Activated naive CD8-positive, alpha-beta T cell treated with anti-CD3 and anti-CD28 coated beads, Interleukin-2, amount 50 U/mL, for 24 hours (primary cell): ENCODE measurements at regions not wholly inside any gene's neighbourhood (a gene's known extent, or its start where the extent isn't known, plus 50 kb on each side); places are given as distances from the start of the nearest gene placed in this dataset.

Experiments
- ATAC-seq: fragments of 150-1000 bp; cut with Tn5 transposase; one replicate; pipeline ENCODE4 v1.10.0; 2021
- DNase-seq: peaks from one replicate; pipeline ENCODE4 v3.0.0; 2021
- H3K27ac Mint-ChIP-seq: one replicate; pipeline ENCODE4 v1.8.0; 2021; ENCODE audit warnings: mild to moderate bottlenecking, mixed read lengths
- H3K27me3 Mint-ChIP-seq: one replicate; pipeline ENCODE4 v1.8.0; 2021; ENCODE audit warnings: mixed read lengths
- H3K36me3 Mint-ChIP-seq: one replicate; pipeline ENCODE4 v1.8.0; 2021; ENCODE audit warnings: low read depth, mixed read lengths
- H3K4me1 Mint-ChIP-seq: one replicate; pipeline ENCODE4 v1.8.0; 2021; ENCODE audit warnings: mixed read lengths
- H3K4me3 Mint-ChIP-seq: one replicate; pipeline ENCODE4 v1.8.0; 2021; ENCODE audit warnings: mild to moderate bottlenecking, moderate library complexity, mixed read lengths
- H3K9me3 Mint-ChIP-seq: one replicate; pipeline ENCODE4 v1.8.0; 2021; ENCODE audit warnings: mixed read lengths

GRCh38 chr4:166637816-166638215 is 596.5 kb downstream of the SPOCK3 start:
- peaks cover 7% of the 10 kb centered on the region for H3K9me3 Mint-ChIP-seq

GRCh38 chr4:166655231-166655630 is 579.1 kb downstream of the SPOCK3 start:
- H3K36me3 Mint-ChIP-seq, result no peaks in the 10 kb centered on the region

More at GRCh38 chr4:166637816-166638215, 596.5 kb downstream of the SPOCK3 start:
- DNase-seq, result no peak
- H3K4me3 Mint-ChIP-seq, result no peak overlapping the region
- H3K27ac Mint-ChIP-seq, result no peak overlapping the region
- H3K27me3 Mint-ChIP-seq, result no peaks in the 10 kb centered on the region
- H3K36me3 Mint-ChIP-seq, result no peaks in the 10 kb centered on the region
- no peak for ATAC-seq
- no peaks in the 10 kb centered on the region for H3K4me1 Mint-ChIP-seq

GRCh38 chr4:166655705-166656104 is 578.6 kb downstream of the SPOCK3 start:
- ATAC-seq (no peak), DNase-seq (no peak)
- Mint-ChIP-seq H3K27ac (no peak overlapping the region), H3K4me1 (no peaks in the 10 kb centered on the region), H3K36me3 (no peaks in the 10 kb centered on the region), H3K9me3 (peaks cover 9% of the 10 kb centered on the region), H3K27me3 (peaks cover 1% of the 10 kb centered on the region), H3K4me3 (no peak overlapping the region)

More at GRCh38 chr4:166655231-166655630, 579.1 kb downstream of the SPOCK3 start:
- H3K4me3 Mint-ChIP-seq, result no peak overlapping the region
- peaks cover 1% of the 10 kb centered on the region for H3K27me3 Mint-ChIP-seq
- ATAC-seq (no peak), DNase-seq (no peak)
- H3K27ac Mint-ChIP-seq, result no peak overlapping the region
- peaks cover 9% of the 10 kb centered on the region for H3K9me3 Mint-ChIP-seq
- no peaks in the 10 kb centered on the region for H3K4me1 Mint-ChIP-seq

- peaks cover 6% of the 10 kb centered on the region for H3K9me3 Mint-ChIP-seq
- ATAC-seq, result no peak
- H3K4me1 Mint-ChIP-seq, result no peaks in the 10 kb centered on the region
- no peak overlapping the region for H3K4me3 Mint-ChIP-seq
- DNase-seq, result no peak
- peaks cover 1% of the 10 kb centered on the region for H3K27me3 Mint-ChIP-seq
- H3K27ac Mint-ChIP-seq, result no peak overlapping the region
- H3K36me3 Mint-ChIP-seq, result no peaks in the 10 kb centered on the region
Measured at GRCh38 chr4:166657261-166657660, 577.0 kb downstream of the SPOCK3 start.

- H3K27me3 Mint-ChIP-seq, result peaks cover 1% of the 10 kb centered on the region
- no peak overlapping the region for H3K27ac Mint-ChIP-seq
- no peak for DNase-seq
- H3K9me3 Mint-ChIP-seq, result peaks cover 6% of the 10 kb centered on the region
- ATAC-seq, result no peak
- no peak overlapping the region for H3K4me3 Mint-ChIP-seq
- H3K4me1 Mint-ChIP-seq, result no peaks in the 10 kb centered on the region
- H3K36me3 Mint-ChIP-seq, result no peaks in the 10 kb centered on the region
Measured at GRCh38 chr4:166658585-166658984, 575.7 kb downstream of the SPOCK3 start.

- Mint-ChIP-seq H3K36me3 (no peaks in the 10 kb centered on the region), H3K4me3 (no peak overlapping the region), H3K27ac (no peak overlapping the region), H3K9me3 (peaks cover 6% of the 10 kb centered on the region), H3K4me1 (no peaks in the 10 kb centered on the region), H3K27me3 (peaks cover 1% of the 10 kb centered on the region)
- ATAC-seq (no peak), DNase-seq (no peak)
Measured at GRCh38 chr4:166662266-166662843, 571.9 kb downstream of the SPOCK3 start.

- Mint-ChIP-seq H3K27me3 (no peaks in the 10 kb centered on the region), H3K36me3 (no peaks in the 10 kb centered on the region), H3K9me3 (peaks cover 4% of the 10 kb centered on the region), H3K4me3 (no peak overlapping the region), H3K4me1 (no peaks in the 10 kb centered on the region), H3K27ac (no peak overlapping the region)
- DNase-seq (no peak), ATAC-seq (no peak)
Measured at GRCh38 chr4:166670341-166670740, 564.0 kb downstream of the SPOCK3 start.

GRCh38 chr4:166673911-166674310 is 560.4 kb downstream of the SPOCK3 start:
- H3K4me1 Mint-ChIP-seq, result no peaks in the 10 kb centered on the region
- ATAC-seq (no peak), DNase-seq (no peak)
- no peaks in the 10 kb centered on the region for H3K36me3 Mint-ChIP-seq
- no peak overlapping the region for H3K27ac Mint-ChIP-seq
- H3K9me3 Mint-ChIP-seq, result peaks cover 7% of the 10 kb centered on the region
- no peak overlapping the region for H3K4me3 Mint-ChIP-seq
- no peaks in the 10 kb centered on the region for H3K27me3 Mint-ChIP-seq

GRCh38 chr4:166675411-166675810 is 558.9 kb downstream of the SPOCK3 start:
- Mint-ChIP-seq H3K4me3 (no peak overlapping the region), H3K9me3 (peaks cover 7% of the 10 kb centered on the region), H3K27ac (no peak overlapping the region), H3K36me3 (no peaks in the 10 kb centered on the region), H3K27me3 (no peaks in the 10 kb centered on the region), H3K4me1 (no peaks in the 10 kb centered on the region)
- DNase-seq (no peak), ATAC-seq (no peak)

- H3K9me3 Mint-ChIP-seq, result peaks cover 8% of the 10 kb centered on the region
- H3K27ac Mint-ChIP-seq, result no peak overlapping the region
- no peak for ATAC-seq
Measured at GRCh38 chr4:166680796-166681195, 553.5 kb downstream of the SPOCK3 start.

GRCh38 chr4:166682200-166682599 is 552.1 kb downstream of the SPOCK3 start:
- ATAC-seq, result no peak
- no peaks in the 10 kb centered on the region for H3K36me3 Mint-ChIP-seq
- H3K27ac Mint-ChIP-seq, result no peak overlapping the region
- no peak overlapping the region for H3K4me3 Mint-ChIP-seq
- DNase-seq, result no peak
- H3K27me3 Mint-ChIP-seq, result no peaks in the 10 kb centered on the region
- H3K9me3 Mint-ChIP-seq, result peaks cover 8% of the 10 kb centered on the region
- no peaks in the 10 kb centered on the region for H3K4me1 Mint-ChIP-seq

More at GRCh38 chr4:166680796-166681195, 553.5 kb downstream of the SPOCK3 start:
- Mint-ChIP-seq H3K36me3 (no peaks in the 10 kb centered on the region), H3K27me3 (no peaks in the 10 kb centered on the region), H3K4me1 (no peaks in the 10 kb centered on the region), H3K4me3 (no peak overlapping the region)
- DNase-seq, result no peak
